ENCODE measurements at regions not wholly inside any gene's neighbourhood (a gene's known extent, or its start where the extent isn't known, plus 50 kb on each side); places are given as distances from the start of the nearest gene placed in this dataset.
"Not testable (repeated sequence)": the region's sequence is repeated elsewhere in the genome, so short reads cannot be mapped to it uniquely, and the experiment has no call there.

DNA sequence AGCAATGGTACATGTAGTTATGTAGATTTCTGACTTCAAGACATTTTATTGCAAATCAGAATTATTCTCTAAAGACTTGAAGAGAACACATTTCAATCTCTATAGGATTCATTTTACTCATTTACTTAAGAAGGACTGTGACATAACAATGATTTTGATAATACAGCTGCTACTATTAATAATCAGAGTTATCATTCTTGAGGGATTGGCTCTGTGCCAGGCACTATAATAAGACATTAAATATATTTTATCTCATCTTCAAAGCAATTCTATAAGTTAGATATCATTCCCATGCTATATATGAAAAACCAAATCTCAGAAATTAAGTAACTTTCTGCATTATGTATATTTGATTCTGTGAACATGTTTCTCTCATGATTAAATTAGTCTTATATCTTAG lies 103.7 kb upstream of the CALCR start:
- no peak for DNase-seq (ENCODE audit: low spot score)
- Histone ChIP-seq H3K4me1 (replicated peaks) (no peaks in the 10 kb centered on the region), H3K4me3 (no peak overlapping the region), H3K27me3 (replicated peaks; ENCODE audit: insufficient read depth) (no peaks in the 10 kb centered on the region), H3K27ac (no peak overlapping the region), H3K9me3 (no peaks in the 10 kb centered on the region), H3K36me3 (no peaks in the 10 kb centered on the region)
- no peak for TF ChIP-seq POLR2A (IDR thresholded peaks at IDR 0.05)
- TF ChIP-seq, protein P1, sequence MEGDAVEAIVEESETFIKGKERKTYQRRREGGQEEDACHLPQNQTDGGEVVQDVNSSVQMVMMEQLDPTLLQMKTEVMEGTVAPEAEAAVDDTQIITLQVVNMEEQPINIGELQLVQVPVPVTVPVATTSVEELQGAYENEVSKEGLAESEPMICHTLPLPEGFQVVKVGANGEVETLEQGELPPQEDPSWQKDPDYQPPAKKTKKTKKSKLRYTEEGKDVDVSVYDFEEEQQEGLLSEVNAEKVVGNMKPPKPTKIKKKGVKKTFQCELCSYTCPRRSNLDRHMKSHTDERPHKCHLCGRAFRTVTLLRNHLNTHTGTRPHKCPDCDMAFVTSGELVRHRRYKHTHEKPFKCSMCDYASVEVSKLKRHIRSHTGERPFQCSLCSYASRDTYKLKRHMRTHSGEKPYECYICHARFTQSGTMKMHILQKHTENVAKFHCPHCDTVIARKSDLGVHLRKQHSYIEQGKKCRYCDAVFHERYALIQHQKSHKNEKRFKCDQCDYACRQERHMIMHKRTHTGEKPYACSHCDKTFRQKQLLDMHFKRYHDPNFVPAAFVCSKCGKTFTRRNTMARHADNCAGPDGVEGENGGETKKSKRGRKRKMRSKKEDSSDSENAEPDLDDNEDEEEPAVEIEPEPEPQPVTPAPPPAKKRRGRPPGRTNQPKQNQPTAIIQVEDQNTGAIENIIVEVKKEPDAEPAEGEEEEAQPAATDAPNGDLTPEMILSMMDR (IDR thresholded peaks at IDR 0.05), result no peak
- no peak for TF ChIP-seq POLR2AphosphoS5 (IDR thresholded peaks at IDR 0.05)
- intact Hi-C loops (cut with DNase I), result no loop called here

DNA sequence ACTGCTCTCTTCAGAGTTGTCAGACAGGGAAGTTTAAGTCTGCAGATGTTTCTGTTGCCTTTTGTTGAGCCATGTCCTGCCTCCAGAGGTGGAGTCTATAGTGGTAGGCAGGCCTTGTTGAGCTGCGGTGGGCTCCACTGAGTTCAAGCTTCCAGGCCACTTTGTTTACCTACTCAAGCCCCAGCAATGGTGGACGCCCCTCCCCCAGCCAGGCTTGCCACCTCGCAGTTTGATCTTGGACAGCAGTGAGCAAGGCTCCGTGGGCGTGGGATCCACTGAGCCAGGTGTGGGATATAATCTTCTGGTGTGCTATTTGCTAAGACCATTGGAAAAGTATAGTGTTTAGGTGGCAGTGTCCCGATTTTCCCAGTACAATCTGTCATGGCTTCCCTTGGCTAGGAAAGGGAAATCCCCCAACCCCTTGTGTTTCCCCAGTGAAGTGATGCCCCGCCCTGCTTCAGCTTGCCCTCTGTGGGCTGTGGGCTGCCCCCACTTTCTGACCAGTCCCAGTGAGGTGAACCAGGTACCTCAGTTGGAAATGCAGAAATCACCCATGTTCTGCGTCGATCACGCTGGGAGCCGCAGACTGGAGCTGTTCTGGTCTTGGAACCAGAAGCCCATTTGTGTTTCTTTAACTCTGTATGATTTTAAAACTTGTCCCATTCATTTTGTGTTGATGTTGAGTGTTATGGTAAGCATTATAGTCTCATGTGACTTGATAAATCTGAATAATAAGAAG lies 89.2 kb upstream of the CALCR start:
- no peaks in the 10 kb centered on the region for H3K9me3 ChIP-seq
- intact Hi-C loops (cut with DNase I), result no loop called here
- no peak for DNase-seq (ENCODE audit: low spot score)
- H3K27me3 ChIP-seq (replicated peaks; ENCODE audit: insufficient read depth), result no peaks in the 10 kb centered on the region
- no peaks in the 10 kb centered on the region for H3K4me1 ChIP-seq (replicated peaks)
- TF ChIP-seq POLR2A (IDR thresholded peaks at IDR 0.05) (no peak), POLR2AphosphoS5 (IDR thresholded peaks at IDR 0.05) (no peak)
- TF ChIP-seq, protein P1 (IDR thresholded peaks at IDR 0.05), result no peak
- no peak overlapping the region for H3K4me3 ChIP-seq
- WGBS, result 90% methylated on average over 11 of the region's 11 CpGs
- no peaks in the 10 kb centered on the region for H3K36me3 ChIP-seq
- H3K27ac ChIP-seq, result no peak overlapping the region

DNA sequence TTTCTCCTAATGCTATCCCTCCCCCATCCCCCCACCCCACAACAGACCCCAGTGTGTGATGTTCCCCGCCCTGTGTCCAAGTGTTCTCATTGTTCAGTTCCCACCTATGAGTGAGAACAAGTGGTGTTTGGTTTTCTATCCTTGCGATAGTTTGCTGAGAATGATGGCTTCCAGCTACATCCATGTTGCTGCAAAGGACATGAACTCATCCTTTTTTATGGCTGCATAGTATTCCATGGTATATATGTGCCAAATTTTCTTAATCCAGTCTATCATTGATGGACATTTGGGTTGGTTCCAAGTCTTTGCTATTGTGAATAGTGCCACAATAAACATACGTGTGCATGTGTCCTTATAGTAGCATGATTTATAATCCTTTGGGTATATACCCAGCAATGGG lies 83.6 kb upstream of the CALCR start:
- H3K27me3 ChIP-seq (replicated peaks; ENCODE audit: insufficient read depth); intact Hi-C loops (cut with DNase I); H3K4me3 ChIP-seq; H3K9me3 ChIP-seq; H3K4me1 ChIP-seq (replicated peaks); H3K36me3 ChIP-seq; H3K27ac ChIP-seq; DNase-seq (ENCODE audit: low spot score): not testable (repeated sequence)
- WGBS, result 91% methylated on average over 3 of the region's 3 CpGs

DNA sequence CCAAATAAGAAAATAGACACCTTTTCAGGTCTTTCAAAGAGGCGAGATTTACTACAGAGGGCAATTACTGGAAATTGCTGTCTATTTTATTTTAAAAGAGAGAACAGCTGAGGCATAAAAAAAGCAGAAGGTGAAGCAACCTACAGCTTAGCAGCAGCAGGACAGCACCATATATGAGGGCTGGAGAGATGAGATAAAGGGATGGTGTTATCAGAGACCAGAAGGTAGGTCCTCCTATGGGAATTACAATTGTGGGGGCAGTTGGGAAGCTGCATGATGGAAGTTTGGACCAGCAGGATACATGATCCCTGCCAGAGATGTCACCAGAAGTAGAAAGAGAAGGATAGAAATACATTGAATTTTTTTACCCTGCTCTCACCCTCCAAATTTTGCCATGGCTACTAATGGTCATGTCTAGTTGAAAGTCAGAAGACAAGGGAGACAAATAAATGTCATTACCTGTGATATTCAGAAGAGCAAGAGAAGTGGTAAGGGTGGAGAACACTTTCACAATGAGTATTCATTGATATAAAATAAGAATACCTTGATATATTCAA lies 77.2 kb upstream of the CALCR start:
- DNase-seq (ENCODE audit: low spot score), result no peak
- no peaks in the 10 kb centered on the region for H3K4me1 ChIP-seq (replicated peaks)
- no peaks in the 10 kb centered on the region for H3K9me3 ChIP-seq
- WGBS, result 80% methylated on average over 1 of the region's 1 CpG
- H3K36me3 ChIP-seq, result no peaks in the 10 kb centered on the region
- TF ChIP-seq POLR2A (IDR thresholded peaks at IDR 0.05), result no peak
- no peak for TF ChIP-seq POLR2AphosphoS5 (IDR thresholded peaks at IDR 0.05)
- TF ChIP-seq, protein P1 (IDR thresholded peaks at IDR 0.05), result no peak
- no peak overlapping the region for H3K27ac ChIP-seq
- intact Hi-C loops (cut with DNase I), result no loop called here
- no peaks in the 10 kb centered on the region for H3K27me3 ChIP-seq (replicated peaks; ENCODE audit: insufficient read depth)
- H3K4me3 ChIP-seq, result no peak overlapping the region

DNA sequence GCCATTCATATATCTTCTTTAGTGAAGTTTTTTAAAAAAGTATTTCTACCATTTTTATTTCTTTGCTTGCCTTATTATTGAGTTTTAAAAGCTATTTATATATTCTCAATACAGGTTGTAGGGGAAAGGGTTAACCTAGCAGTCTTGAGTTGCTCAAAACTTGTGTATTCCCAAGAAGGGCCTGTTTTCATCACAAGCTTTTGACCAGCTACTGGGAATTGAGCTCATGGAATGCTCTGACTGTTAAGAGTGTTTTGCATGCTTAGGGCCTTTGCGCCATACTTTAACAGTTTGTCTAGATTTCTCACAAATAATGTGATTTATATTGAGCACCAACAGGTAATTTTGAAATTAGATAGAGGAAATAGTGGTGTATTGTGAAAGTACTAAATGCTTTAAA lies 72.0 kb upstream of the CALCR start:
- no peaks in the 10 kb centered on the region for H3K4me1 ChIP-seq (replicated peaks)
- H3K9me3 ChIP-seq, result no peaks in the 10 kb centered on the region
- H3K27ac ChIP-seq, result no peak overlapping the region
- H3K4me3 ChIP-seq, result no peak overlapping the region
- TF ChIP-seq POLR2AphosphoS5 (IDR thresholded peaks at IDR 0.05), result no peak
- TF ChIP-seq, protein P1 (IDR thresholded peaks at IDR 0.05), result no peak
- no peak for TF ChIP-seq POLR2A (IDR thresholded peaks at IDR 0.05)
- DNase-seq (ENCODE audit: low spot score), result no peak
- no peaks in the 10 kb centered on the region for H3K36me3 ChIP-seq
- WGBS, result 90% methylated on average over 1 of the region's 1 CpG
- intact Hi-C loops (cut with DNase I), result no loop called here
- H3K27me3 ChIP-seq (replicated peaks; ENCODE audit: insufficient read depth), result no peaks in the 10 kb centered on the region
